H9 (cell line): ENCODE measurements at regions not wholly inside any gene's neighbourhood (a gene's known extent, or its start where the extent isn't known, plus 50 kb on each side); places are given as distances from the start of the nearest gene placed in this dataset.

Source experiments
- DNase-seq: peaks from one replicate; pipeline ENCODE4 v3.0.0-alpha.2; 2017
- H2AFZ ChIP-seq: one replicate; pipeline ENCODE4 v1.6.1; 2013; ENCODE audit warnings: mild to moderate bottlenecking, low read length, control low read depth, moderate library complexity
- H2AK5ac ChIP-seq: 2 replicates; pipeline ENCODE4 v1.6.1; 2013; ENCODE audit warnings: low read length, control low read depth, mixed read lengths; ENCODE audit not compliant: insufficient read length
- H2BK120ac ChIP-seq: one replicate; pipeline ENCODE4 v1.6.1; 2013; ENCODE audit warnings: low read depth, mild to moderate bottlenecking, low read length, control low read depth, inconsistent platforms; ENCODE audit not compliant: poor library complexity, severe bottlenecking
- H2BK12ac ChIP-seq: 2 replicates; pipeline ENCODE4 v1.6.1; 2013; ENCODE audit warnings: low read length, control low read depth, mixed read lengths, low read depth; ENCODE audit not compliant: insufficient read length
- H2BK15ac ChIP-seq: 2 replicates; pipeline ENCODE4 v1.6.1; 2013; ENCODE audit warnings: low read depth, low read length, control low read depth
- H2BK20ac ChIP-seq: one replicate; pipeline ENCODE4 v1.6.1; 2013; ENCODE audit warnings: low read depth, mild to moderate bottlenecking, low read length, control low read depth, inconsistent platforms; ENCODE audit not compliant: poor library complexity, severe bottlenecking
- H2BK5ac ChIP-seq: 2 replicates; pipeline ENCODE4 v1.6.1; 2013; ENCODE audit warnings: low read length, control low read depth, mixed read lengths; ENCODE audit not compliant: insufficient read length
- H3K14ac ChIP-seq: 2 replicates; pipeline ENCODE4 v1.6.1; 2013; ENCODE audit warnings: low read length, control low read depth; ENCODE audit not compliant: insufficient read depth
- H3K18ac ChIP-seq: 2 replicates; pipeline ENCODE4 v1.6.1; 2013; ENCODE audit warnings: low read depth, mild to moderate bottlenecking, mixed read lengths, low read length, control low read depth; ENCODE audit not compliant: insufficient read length
- H3K23ac ChIP-seq: 2 replicates; pipeline ENCODE4 v1.6.1; 2013; ENCODE audit warnings: low read length, control low read depth, mixed read lengths, low read depth; ENCODE audit not compliant: insufficient read length
- H3K23me2 ChIP-seq: 2 replicates; pipeline ENCODE4 v1.6.1; 2013; ENCODE audit warnings: low read depth, mild to moderate bottlenecking, mixed read lengths, low read length, control low read depth; ENCODE audit not compliant: insufficient read length, poor library complexity, severe bottlenecking
- H3K27ac ChIP-seq: 2 replicates; pipeline ENCODE4 v1.5.1; 2013; ENCODE audit warnings: low read length, control low read depth, mixed read lengths, low read depth; ENCODE audit not compliant: insufficient read length
- H3K27me3 ChIP-seq: 2 replicates; pipeline ENCODE4 v1.6.1; 2013; ENCODE audit warnings: low read length, control low read depth, inconsistent platforms; ENCODE audit not compliant: insufficient read depth
- H3K4ac ChIP-seq: 2 replicates; pipeline ENCODE4 v1.6.1; 2013; ENCODE audit warnings: low read depth, mild to moderate bottlenecking, control low read depth, inconsistent platforms, low read length, moderate library complexity
- H3K4me1 ChIP-seq: 2 replicates; pipeline ENCODE4 v1.6.1; 2013; ENCODE audit warnings: low read length, control low read depth, inconsistent platforms; ENCODE audit not compliant: insufficient read depth
- H3K4me2 ChIP-seq: 2 replicates; pipeline ENCODE4 v1.6.1; 2013; ENCODE audit warnings: low read length, control low read depth, mixed read lengths; ENCODE audit not compliant: insufficient read length, insufficient read depth
- H3K56ac ChIP-seq: 2 replicates; pipeline ENCODE4 v1.6.1; 2013; ENCODE audit warnings: low read depth, mild to moderate bottlenecking, mixed read lengths, low read length, control low read depth; ENCODE audit not compliant: insufficient read length
- H3K79me1 ChIP-seq: 2 replicates; pipeline ENCODE4 v1.6.1; 2013; ENCODE audit warnings: low read depth, mild to moderate bottlenecking, moderate library complexity, low read length, control low read depth, inconsistent platforms; ENCODE audit not compliant: insufficient read depth, poor library complexity, severe bottlenecking
- H3K79me2 ChIP-seq: 2 replicates; pipeline ENCODE4 v1.6.1; 2013; ENCODE audit warnings: low read length, control low read depth, inconsistent platforms; ENCODE audit not compliant: insufficient read depth
- H3K9ac ChIP-seq: 2 replicates; pipeline ENCODE4 v1.6.1; 2013; ENCODE audit warnings: low read length, control low read depth, mixed read lengths; ENCODE audit not compliant: insufficient read length; ENCODE audit errors: extremely low read depth
- H3K9me3 ChIP-seq: one replicate; pipeline ENCODE4 v1.6.1; 2013; ENCODE audit warnings: low read depth, low read length, inconsistent platforms; ENCODE audit not compliant: control insufficient read depth
- H3T11ph ChIP-seq: one replicate; pipeline ENCODE4 v1.6.1; 2013; ENCODE audit warnings: mild to moderate bottlenecking, low read length, control low read depth, inconsistent platforms
- H4K20me1 ChIP-seq: one replicate; pipeline ENCODE4 v1.6.1; 2013; ENCODE audit not compliant: control insufficient read depth, insufficient read length, insufficient read depth
- H4K5ac ChIP-seq: 2 replicates; pipeline ENCODE4 v1.6.1; 2013; ENCODE audit warnings: low read depth, mild to moderate bottlenecking, mixed read lengths, low read length, control low read depth; ENCODE audit not compliant: insufficient read length
- H4K8ac ChIP-seq: replicated peaks from 2 replicates; pipeline ENCODE4 v1.6.1; 2013; ENCODE audit warnings: low read length, control low read depth, mixed read lengths, low read depth; ENCODE audit not compliant: insufficient read length
- H4K91ac ChIP-seq: 2 replicates; pipeline ENCODE4 v1.6.1; 2013; ENCODE audit warnings: low read depth, mild to moderate bottlenecking, moderate library complexity, mixed read lengths, low read length, control low read depth; ENCODE audit not compliant: insufficient read length
- H3K27ac Mint-ChIP-seq, 3 experiments: 2 replicates in 2 of 3; 3 replicates in 1 of 3; pipeline ENCODE4 v1.8.0; 2020 to 2021; ENCODE audit warnings: mixed read lengths in 3 of 3, mild to moderate bottlenecking in 1 of 3, moderate library complexity in 1 of 3
- H3K27me3 Mint-ChIP-seq: 2 replicates; pipeline ENCODE4 v1.8.0; 2021; ENCODE audit warnings: low read depth, mild to moderate bottlenecking, moderate library complexity, mixed read lengths
- H3K36me3 Mint-ChIP-seq, 3 experiments: 2 replicates in 2 of 3; 3 replicates in 1 of 3; pipeline ENCODE4 v1.8.0; 2020 to 2021; ENCODE audit warnings: low read depth in 3 of 3, mixed read lengths in 3 of 3; ENCODE audit not compliant: insufficient read depth in 1 of 3
- H3K4me1 Mint-ChIP-seq, 2 experiments: 2 replicates each; pipeline ENCODE4 v1.8.0; 2020; ENCODE audit warnings: mixed read lengths in 2 of 2
- H3K4me3 Mint-ChIP-seq, 2 experiments: 2 replicates in 1 of 2; 3 replicates in 1 of 2; pipeline ENCODE4 v1.8.0; 2020 to 2021; ENCODE audit warnings: mild to moderate bottlenecking in 2 of 2, mixed read lengths in 2 of 2, moderate library complexity in 1 of 2
- H3K9me3 Mint-ChIP-seq, 2 experiments: 2 replicates in 1 of 2; 3 replicates in 1 of 2; pipeline ENCODE4 v1.8.0; 2020; ENCODE audit warnings: mild to moderate bottlenecking in 2 of 2, mixed read lengths in 2 of 2, moderate library complexity in 1 of 2
- WGBS: extraction: QIAGEN DNeasy Blood & Tissue Kit; methylation state at CpG from one replicate; pipeline ENCODE4 v1.1.7; 2013; ENCODE audit warnings: missing lambda C conversion rate, low lambda C conversion rate, mixed read lengths; ENCODE audit not compliant: insufficient read length; ENCODE audit errors: extremely low coverage; 5-methylcytosine and 5-hydroxymethylcytosine counted together
- TF ChIP-seq, protein P1 (sequence below): fragments of 200-600 bp; sonication (generic); conservative IDR thresholded peaks from 3 replicates; pipeline ENCODE4 v1.8.0; 2021; ENCODE audit warnings: antibody characterized with exemption, mild to moderate bottlenecking

DNA sequence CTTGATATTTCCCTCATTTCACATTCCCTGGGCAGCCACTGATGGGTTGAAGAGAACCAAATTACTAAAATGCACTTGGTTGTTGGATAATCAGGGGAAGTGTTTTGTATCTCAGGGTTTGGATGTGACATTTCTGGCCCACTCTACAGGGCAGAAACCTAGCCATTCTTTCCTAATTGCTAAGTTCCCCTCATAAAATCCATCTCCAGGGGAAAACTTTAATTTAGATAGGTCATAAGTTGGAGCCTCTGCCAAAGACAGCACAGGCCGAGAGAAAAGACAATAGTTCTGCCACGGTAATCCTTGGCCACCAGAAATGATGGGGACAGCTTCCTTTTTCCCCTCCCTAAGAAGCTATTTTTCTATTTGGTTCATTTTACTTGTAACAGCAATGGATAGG lies 192.7 kb upstream of the C1QTNF7 start:
- H3K23ac ChIP-seq: no peak overlapping the region
- no peak overlapping the region for H3K27ac Mint-ChIP-seq
- H3K27me3 ChIP-seq: no peaks in the 10 kb centered on the region
- H3K9me3 Mint-ChIP-seq: no peaks in the 10 kb centered on the region
- no peak overlapping the region for H3K14ac ChIP-seq
- no peak overlapping the region for H3K4me2 ChIP-seq
- no peaks in the 10 kb centered on the region for H3K79me2 ChIP-seq
- no peak overlapping the region for H2BK15ac ChIP-seq
- DNase-seq: no peak
- no peak overlapping the region for H4K91ac ChIP-seq
- no peaks in the 10 kb centered on the region for H3K27me3 Mint-ChIP-seq
- H3K18ac ChIP-seq: no peak overlapping the region
- 0 out of 2 replicates have a peak, but pooled peaks cover 2% of the 10 kb centered on the region for H3K4me1 ChIP-seq
- H3K4me3 Mint-ChIP-seq: no peak overlapping the region
- no peak overlapping the region for H4K8ac ChIP-seq
- TF ChIP-seq, protein P1, sequence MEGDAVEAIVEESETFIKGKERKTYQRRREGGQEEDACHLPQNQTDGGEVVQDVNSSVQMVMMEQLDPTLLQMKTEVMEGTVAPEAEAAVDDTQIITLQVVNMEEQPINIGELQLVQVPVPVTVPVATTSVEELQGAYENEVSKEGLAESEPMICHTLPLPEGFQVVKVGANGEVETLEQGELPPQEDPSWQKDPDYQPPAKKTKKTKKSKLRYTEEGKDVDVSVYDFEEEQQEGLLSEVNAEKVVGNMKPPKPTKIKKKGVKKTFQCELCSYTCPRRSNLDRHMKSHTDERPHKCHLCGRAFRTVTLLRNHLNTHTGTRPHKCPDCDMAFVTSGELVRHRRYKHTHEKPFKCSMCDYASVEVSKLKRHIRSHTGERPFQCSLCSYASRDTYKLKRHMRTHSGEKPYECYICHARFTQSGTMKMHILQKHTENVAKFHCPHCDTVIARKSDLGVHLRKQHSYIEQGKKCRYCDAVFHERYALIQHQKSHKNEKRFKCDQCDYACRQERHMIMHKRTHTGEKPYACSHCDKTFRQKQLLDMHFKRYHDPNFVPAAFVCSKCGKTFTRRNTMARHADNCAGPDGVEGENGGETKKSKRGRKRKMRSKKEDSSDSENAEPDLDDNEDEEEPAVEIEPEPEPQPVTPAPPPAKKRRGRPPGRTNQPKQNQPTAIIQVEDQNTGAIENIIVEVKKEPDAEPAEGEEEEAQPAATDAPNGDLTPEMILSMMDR: no peak
- no peak overlapping the region for H3T11ph ChIP-seq
- no peak overlapping the region for H3K56ac ChIP-seq
- WGBS: no CpG with 5 or more reads among the region's 2 CpGs
- H2AK5ac ChIP-seq: no peak overlapping the region
- H3K9ac ChIP-seq: no peak overlapping the region
- no peaks in the 10 kb centered on the region for H4K20me1 ChIP-seq
- H3K23me2 ChIP-seq: no peaks in the 10 kb centered on the region
- no peak overlapping the region for H2AFZ ChIP-seq
- no peak overlapping the region for H2BK5ac ChIP-seq
- no peak overlapping the region for H2BK20ac ChIP-seq
- H3K9me3 ChIP-seq: no peaks in the 10 kb centered on the region
- no peak overlapping the region for H4K5ac ChIP-seq
- H3K36me3 Mint-ChIP-seq: no peaks in the 10 kb centered on the region
- H3K4ac ChIP-seq: no peak overlapping the region
- H3K4me1 Mint-ChIP-seq: peaks cover 19 to 23% of the 10 kb centered on the region in 2 experiments
- no peak overlapping the region for H3K27ac ChIP-seq
- H2BK12ac ChIP-seq: no peak overlapping the region
- H2BK120ac ChIP-seq: no peak overlapping the region
- no peaks in the 10 kb centered on the region for H3K79me1 ChIP-seq
